Adipocyte (in vitro differentiated cells): ENCODE measurements at regions not wholly inside any gene's neighbourhood (a gene's known extent, or its start where the extent isn't known, plus 50 kb on each side); places are given as distances from the start of the nearest gene placed in this dataset.

Experiments used
- DNase-seq: peaks from one replicate; pipeline ENCODE4 v3.0.0-alpha.2; 2015; ENCODE audit warnings: low read depth
- H3K27me3 ChIP-seq: replicated peaks from 2 replicates; pipeline ENCODE4 v1.7.0; 2013; ENCODE audit warnings: mild to moderate bottlenecking, low read length, moderate library complexity; ENCODE audit not compliant: control insufficient read depth, insufficient read depth
- H3K36me3 ChIP-seq: 2 replicates; pipeline ENCODE4 v1.7.0; 2013; ENCODE audit warnings: low read length, mild to moderate bottlenecking, moderate library complexity; ENCODE audit not compliant: control insufficient read depth, insufficient read depth, severe bottlenecking
- H3K4me1 ChIP-seq: 2 replicates; pipeline ENCODE4 v1.7.0; 2013; ENCODE audit warnings: mild to moderate bottlenecking, low read length, moderate library complexity; ENCODE audit not compliant: control insufficient read depth, insufficient read depth
- H3K4me3 ChIP-seq: 2 replicates; pipeline ENCODE4 v1.7.0; 2013; ENCODE audit warnings: mild to moderate bottlenecking, low read length, moderate library complexity
- H3K9ac ChIP-seq: 2 replicates; pipeline ENCODE4 v1.7.0; 2013; ENCODE audit warnings: mild to moderate bottlenecking, low read length, moderate library complexity
- H3K9me3 ChIP-seq: 2 replicates; pipeline ENCODE4 v1.7.0; 2013; ENCODE audit warnings: mild to moderate bottlenecking, low read length, moderate library complexity; ENCODE audit not compliant: control insufficient read depth

DNA sequence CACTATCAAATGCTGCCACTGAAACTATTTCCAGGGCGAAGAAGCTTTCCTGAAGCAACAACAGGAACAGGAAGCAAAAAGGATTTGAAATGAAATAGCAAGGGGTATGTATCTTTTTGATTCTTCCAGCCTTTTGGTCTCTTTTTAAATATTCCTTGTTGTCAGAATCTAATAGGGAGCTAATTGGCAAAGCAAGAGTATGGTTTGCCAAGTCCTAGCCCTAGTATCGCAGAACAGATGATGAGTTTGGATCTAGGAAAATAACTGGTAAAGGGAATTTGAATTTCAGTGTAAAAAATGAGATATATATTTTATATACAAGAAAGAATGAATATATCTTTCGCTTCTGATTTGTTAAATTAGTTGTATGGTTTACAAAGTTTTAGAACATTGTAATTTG is 252.5 kb downstream of the ANKRD7 start:
- H3K27me3 ChIP-seq, result no peaks in the 10 kb centered on the region
- H3K9ac ChIP-seq, result no peak overlapping the region
- no peak for DNase-seq
- no peak overlapping the region for H3K4me3 ChIP-seq
- no peaks in the 10 kb centered on the region for H3K36me3 ChIP-seq
- no peaks in the 10 kb centered on the region for H3K4me1 ChIP-seq
- H3K9me3 ChIP-seq, result no peaks in the 10 kb centered on the region

DNA sequence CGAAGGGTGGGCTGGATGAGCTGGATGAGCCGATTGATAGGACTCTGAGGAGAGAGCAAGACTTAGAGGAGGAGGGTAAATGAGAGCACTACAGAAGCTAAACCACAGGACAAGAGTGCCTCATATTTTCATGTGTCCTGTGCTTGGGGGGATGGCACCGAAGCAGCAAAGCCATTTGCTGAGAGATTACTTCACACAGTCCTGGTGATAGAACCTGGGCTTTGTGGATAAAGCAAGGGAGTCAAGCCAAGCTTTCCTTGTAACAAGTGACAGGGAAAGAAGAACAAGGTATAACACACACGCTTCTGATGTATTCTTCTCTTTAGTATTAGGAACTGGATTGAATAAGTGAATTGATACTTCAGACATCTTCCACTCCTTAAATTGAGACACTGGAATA is 253.7 kb downstream of the ANKRD7 start:
- DNase-seq, result no peak
- no peaks in the 10 kb centered on the region for H3K27me3 ChIP-seq
- no peak overlapping the region for H3K9ac ChIP-seq
- no peak overlapping the region for H3K4me3 ChIP-seq
- no peaks in the 10 kb centered on the region for H3K9me3 ChIP-seq
- no peaks in the 10 kb centered on the region for H3K4me1 ChIP-seq
- no peaks in the 10 kb centered on the region for H3K36me3 ChIP-seq

DNA sequence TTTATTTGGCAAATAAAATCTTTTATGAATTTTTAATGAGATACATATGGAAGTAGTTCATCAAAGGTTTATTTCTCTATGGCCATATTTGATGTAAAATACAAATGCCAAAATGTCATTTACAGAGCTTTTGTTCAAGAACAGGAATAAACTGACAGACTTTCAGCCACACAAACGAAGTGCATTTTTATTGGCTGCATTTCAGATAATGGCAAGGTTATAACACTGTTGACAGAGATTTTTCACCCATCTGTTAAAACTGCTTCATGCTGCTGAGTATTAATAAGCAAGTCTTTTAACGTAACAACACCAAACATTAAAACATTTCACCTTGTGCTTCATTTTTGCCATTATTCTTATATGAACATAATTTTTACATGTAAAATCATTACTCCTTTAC is 254.4 kb downstream of the ANKRD7 start:
- Histone ChIP-seq H3K27me3 (no peaks in the 10 kb centered on the region), H3K9ac (no peak overlapping the region), H3K9me3 (no peaks in the 10 kb centered on the region), H3K4me1 (no peaks in the 10 kb centered on the region), H3K36me3 (no peaks in the 10 kb centered on the region), H3K4me3 (no peak overlapping the region)
- DNase-seq, result no peak

DNA sequence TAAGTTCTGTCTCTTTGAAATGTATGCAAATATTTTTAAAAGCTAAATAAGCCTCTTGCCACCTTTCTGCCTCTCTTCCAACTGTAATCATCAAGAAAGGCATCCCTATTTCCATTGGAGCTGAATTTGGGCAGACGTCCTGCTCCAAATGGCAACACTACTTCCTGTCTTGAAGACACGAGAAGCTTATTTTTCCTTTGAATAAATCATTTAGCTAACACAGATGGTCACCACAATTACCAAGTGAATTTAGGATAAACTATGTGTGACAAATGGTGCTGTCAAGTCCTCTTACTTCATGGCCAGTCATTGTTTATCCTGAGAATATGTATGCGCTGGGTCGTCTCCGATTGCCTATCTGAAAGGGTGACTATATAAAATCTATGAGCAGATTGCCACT is 268.0 kb downstream of the ANKRD7 start:
- no peak overlapping the region for H3K4me3 ChIP-seq
- no peaks in the 10 kb centered on the region for H3K4me1 ChIP-seq
- H3K27me3 ChIP-seq, result no peaks in the 10 kb centered on the region
- no peaks in the 10 kb centered on the region for H3K36me3 ChIP-seq
- DNase-seq, result no peak
- no peak overlapping the region for H3K9ac ChIP-seq
- no peaks in the 10 kb centered on the region for H3K9me3 ChIP-seq

DNA sequence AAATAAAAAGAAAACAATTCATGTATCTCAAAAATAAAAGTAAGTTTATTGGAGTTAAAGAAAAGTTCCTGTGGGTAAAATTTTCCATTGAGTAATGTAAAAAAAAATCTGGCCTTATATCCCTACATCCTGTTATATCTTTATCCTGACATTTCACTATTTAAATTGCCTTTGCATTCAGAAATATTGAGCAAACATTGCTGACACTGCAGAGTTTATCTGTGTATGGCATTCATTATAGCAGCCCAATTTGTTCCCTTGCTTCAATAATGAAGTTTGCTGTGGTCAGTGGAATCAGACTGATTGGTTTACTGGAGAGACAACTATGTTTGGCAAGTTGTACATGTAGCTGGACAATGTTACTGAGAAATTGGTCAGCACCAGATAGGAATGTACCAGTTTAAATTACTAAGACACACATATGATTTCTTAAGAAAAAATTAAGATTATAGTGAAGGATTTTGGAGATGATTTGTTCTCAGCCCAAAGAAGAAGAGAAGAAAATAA is 271.7 kb downstream of the ANKRD7 start:
- Histone ChIP-seq H3K4me1 (no peaks in the 10 kb centered on the region), H3K9ac (no peak overlapping the region), H3K36me3 (no peaks in the 10 kb centered on the region), H3K27me3 (no peaks in the 10 kb centered on the region), H3K4me3 (no peak overlapping the region), H3K9me3 (peaks cover 4% of the 10 kb centered on the region)
- DNase-seq, result no peak

DNA sequence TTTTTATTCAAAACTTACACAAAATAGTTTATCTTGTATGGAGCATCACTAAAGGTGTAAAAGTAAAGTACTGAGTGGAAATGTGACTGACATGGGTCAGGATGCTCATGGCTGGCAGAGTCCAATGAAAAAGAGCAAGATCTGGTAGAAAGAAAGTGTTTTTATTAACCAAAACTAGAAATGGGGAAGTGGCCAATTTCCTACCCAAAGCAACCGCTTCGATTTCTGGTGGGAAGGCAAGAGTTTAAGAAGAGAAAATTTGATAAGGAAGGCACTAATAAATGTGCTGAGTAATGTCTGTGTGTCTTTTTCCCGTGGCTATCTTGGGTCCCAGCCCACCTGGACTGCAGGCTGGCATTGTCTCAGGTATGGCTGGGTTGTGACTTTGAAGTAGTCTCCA is 277.7 kb downstream of the ANKRD7 start:
- Histone ChIP-seq H3K9ac (no peak overlapping the region), H3K36me3 (no peaks in the 10 kb centered on the region), H3K4me1 (no peaks in the 10 kb centered on the region), H3K9me3 (peaks cover 4% of the 10 kb centered on the region), H3K27me3 (no peaks in the 10 kb centered on the region), H3K4me3 (no peak overlapping the region)
- no peak for DNase-seq

DNA sequence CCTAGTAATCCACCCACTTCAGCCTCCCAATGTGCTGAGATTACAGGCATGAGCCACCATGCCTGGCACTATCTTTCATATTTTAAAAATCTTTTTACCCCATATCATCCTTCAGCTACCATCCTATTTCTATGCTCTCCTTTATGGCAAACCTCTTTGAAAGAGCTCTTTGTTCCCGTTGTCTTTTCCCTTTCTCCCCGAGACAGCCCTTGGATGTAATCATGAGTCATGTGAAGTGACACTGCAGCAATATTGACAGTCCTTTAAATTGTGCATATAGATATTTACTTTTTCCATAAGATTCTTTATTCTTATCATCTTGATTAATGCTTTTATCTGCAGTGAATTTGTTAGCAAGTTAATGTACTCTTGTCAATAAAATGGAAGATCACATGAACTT is 286.6 kb downstream of the ANKRD7 start:
- Histone ChIP-seq H3K27me3 (no peaks in the 10 kb centered on the region), H3K9ac (no peak overlapping the region), H3K4me1 (no peaks in the 10 kb centered on the region), H3K4me3 (no peak overlapping the region), H3K36me3 (no peaks in the 10 kb centered on the region), H3K9me3 (no peaks in the 10 kb centered on the region)
- no peak for DNase-seq

DNA sequence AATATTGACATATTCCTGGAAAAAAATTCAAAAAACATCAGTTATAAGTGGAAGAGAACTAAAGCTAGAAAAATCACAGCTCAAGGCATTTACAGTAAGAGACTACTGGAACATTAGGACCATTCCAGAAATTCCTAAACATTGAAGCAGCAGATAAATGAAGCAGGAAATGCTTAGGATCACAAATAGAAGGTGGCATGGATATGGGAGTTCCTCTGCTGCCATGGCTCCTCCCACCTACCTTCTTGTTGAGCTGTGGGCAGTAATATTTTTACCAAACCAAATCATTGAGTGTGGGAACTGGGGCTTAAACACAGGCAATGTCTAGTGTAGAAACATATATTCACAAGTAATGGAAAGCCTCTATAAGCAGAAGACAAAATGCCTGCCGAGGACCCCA is 292.8 kb downstream of the ANKRD7 start:
- Histone ChIP-seq H3K27me3 (no peaks in the 10 kb centered on the region), H3K36me3 (no peaks in the 10 kb centered on the region), H3K4me3 (no peak overlapping the region), H3K9me3 (no peaks in the 10 kb centered on the region), H3K4me1 (peaks cover 4% of the 10 kb centered on the region), H3K9ac (no peak overlapping the region)
- DNase-seq, result no peak

DNA sequence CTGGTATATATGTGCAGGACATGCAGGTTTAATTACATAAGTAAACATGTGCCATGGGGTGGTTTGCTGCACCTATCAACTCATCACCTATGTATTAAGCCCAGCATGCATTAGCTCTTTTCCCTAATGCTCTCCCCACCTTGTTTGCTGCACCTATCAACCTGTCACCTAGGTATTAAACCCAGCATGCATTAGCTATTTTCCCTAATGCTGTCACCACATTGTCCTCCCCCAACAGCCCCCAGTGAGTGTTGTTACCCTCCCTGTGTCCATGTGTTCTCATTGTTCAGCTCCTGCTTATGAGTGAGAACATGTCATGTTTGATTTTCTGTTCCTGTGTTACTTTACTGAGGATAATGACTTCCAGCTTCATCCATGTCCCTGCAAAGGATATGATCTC is 300.5 kb downstream of the ANKRD7 start:
- Histone ChIP-seq H3K4me1 (no peaks in the 10 kb centered on the region), H3K9me3 (no peaks in the 10 kb centered on the region), H3K36me3 (no peaks in the 10 kb centered on the region), H3K4me3 (no peak overlapping the region), H3K27me3 (no peaks in the 10 kb centered on the region), H3K9ac (no peak overlapping the region)
- DNase-seq, result no peak

DNA sequence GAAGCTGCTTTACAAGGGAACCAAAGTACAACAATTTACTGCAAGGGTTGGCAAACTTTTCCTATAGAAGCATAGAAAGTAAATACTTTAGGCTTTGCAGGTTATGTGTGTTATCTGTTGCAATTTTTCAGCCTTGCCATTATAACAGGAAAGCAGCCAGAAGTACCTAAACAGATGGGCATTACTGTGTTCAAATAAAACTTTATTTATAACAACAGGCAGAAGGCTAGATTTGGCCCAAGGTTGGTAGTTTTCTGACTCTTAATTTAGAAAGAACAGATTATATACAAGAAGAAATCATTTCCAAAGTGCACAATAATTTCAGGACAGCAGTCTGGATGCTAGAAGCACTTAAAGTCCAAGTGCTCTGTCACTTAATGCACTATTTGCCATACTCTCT is 307.1 kb downstream of the ANKRD7 start:
- Histone ChIP-seq H3K9me3 (no peaks in the 10 kb centered on the region), H3K27me3 (no peaks in the 10 kb centered on the region), H3K9ac (no peak overlapping the region), H3K4me1 (peaks cover 3% of the 10 kb centered on the region), H3K4me3 (no peak overlapping the region), H3K36me3 (no peaks in the 10 kb centered on the region)
- no peak for DNase-seq

DNA sequence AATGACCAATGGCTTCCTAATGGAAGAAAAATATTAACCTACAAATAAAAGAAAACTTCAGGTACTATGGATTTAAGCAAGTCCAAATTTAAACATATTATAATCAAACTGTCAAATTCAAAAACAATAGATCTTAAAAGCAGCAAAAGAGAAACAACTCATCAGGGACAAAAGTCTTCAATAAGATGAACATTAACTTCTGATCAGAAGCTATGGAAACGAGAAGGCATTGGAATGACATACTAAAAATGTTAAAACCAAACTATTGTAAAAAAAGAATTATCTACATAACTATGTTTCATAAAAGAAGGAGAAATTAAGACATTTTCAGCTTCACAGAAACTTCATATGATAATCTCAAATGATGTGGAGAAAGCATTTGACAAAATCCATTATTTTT is 334.7 kb downstream of the ANKRD7 start:
- no peaks in the 10 kb centered on the region for H3K4me1 ChIP-seq
- no peak overlapping the region for H3K9ac ChIP-seq
- peaks cover 21% of the 10 kb centered on the region for H3K9me3 ChIP-seq
- H3K36me3 ChIP-seq, result no peaks in the 10 kb centered on the region
- no peak for DNase-seq
- H3K27me3 ChIP-seq, result no peaks in the 10 kb centered on the region
- no peak overlapping the region for H3K4me3 ChIP-seq

DNA sequence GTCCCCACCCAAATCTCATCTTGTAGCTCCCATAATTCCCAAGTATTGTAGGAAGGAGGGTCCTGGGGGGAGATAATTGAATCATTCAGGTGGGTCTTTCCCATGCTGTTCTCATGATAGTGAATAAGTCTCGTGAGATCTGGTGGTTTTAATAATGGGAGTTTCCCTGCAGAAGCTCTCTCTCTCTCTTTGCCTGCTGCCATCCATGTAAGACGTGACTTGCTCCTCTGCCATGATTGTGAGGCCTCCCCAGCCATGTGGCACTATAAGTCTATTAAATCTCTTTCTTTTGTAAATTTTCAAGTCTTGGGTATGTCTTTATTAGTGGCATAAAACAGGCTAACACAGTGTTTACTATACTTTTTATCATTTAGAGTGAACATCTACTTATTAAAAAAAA is 338.8 kb downstream of the ANKRD7 start:
- no peak overlapping the region for H3K9ac ChIP-seq
- no peak overlapping the region for H3K4me3 ChIP-seq
- peaks cover 19% of the 10 kb centered on the region for H3K9me3 ChIP-seq
- H3K4me1 ChIP-seq, result no peaks in the 10 kb centered on the region
- H3K36me3 ChIP-seq, result no peaks in the 10 kb centered on the region
- H3K27me3 ChIP-seq, result no peaks in the 10 kb centered on the region
- DNase-seq, result no peak
